AG04450 (cell line): ENCODE measurements at regions not wholly inside any gene's neighbourhood (a gene's known extent, or its start where the extent isn't known, plus 50 kb on each side); places are given as distances from the start of the nearest gene placed in this dataset.
A peak's percentile ranks its signal among the peaks of the same experiment; 100 is the strongest.

Experiments used
- CTCF ChIA-PET: fragments of 300-600, 350-600 bp; formaldehyde crosslinking; extraction: SDS; loops from one replicate; lab custom pipeline; 2022; ENCODE audit warnings: antibody characterized with exemption, inconsistent platforms; lab: Charles Lee
- POLR2A ChIA-PET: fragments of 350-600 bp; formaldehyde crosslinking; extraction: SDS; loops from one replicate; lab custom pipeline; 2021; ENCODE audit warnings: antibody characterized with exemption, inconsistent platforms; lab: Yijun Ruan, JAX
- DNase-seq: peaks from one replicate; pipeline ENCODE4 v3.0.0-alpha.2; 2011; ENCODE audit warnings: low read depth, low spot score
- H3K27ac ChIP-seq: one replicate; pipeline ENCODE4 v1.5.1; 2012; ENCODE audit warnings: low read depth, low read length, control low read depth
- H3K27me3 ChIP-seq: one replicate; pipeline ENCODE4 v1.6.0; 2012; ENCODE audit warnings: low read length; ENCODE audit not compliant: control insufficient read depth, insufficient read depth
- H3K4me3 ChIP-seq: 2 replicates; pipeline ENCODE4 v1.5.1; 2011; ENCODE audit warnings: mild to moderate bottlenecking, low read depth, low read length, control low read depth
- H3K9me3 ChIP-seq: 2 replicates; pipeline ENCODE4 v1.5.1; 2012; ENCODE audit warnings: low read length; ENCODE audit not compliant: control insufficient read depth, insufficient read depth
- TF ChIP-seq, protein P1 (sequence below): IDR thresholded peaks from 2 replicates; pipeline ENCODE4 v1.5.1; 2011; ENCODE audit warnings: low read depth, low read length, control low read depth, inconsistent platforms

DNA sequence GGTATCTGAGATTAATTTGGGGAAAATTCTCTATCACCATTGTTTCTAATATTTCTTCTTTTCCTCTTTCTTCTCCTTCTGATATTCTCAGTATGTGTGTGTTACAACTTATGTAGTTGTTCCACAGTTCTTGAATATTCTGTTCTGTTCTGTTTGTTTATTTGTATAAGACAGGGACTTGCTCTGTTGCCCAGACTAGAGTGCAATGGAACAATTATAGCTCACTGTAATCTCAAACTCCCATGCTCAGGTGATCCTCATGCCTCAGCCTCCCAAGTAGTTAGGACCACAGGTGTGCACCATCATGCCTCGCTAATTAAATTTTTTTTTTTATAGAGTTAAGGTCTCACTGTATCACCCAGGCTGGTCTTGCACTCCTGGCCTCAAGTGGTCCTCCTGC is 145.8 kb upstream of the TUT7 start:
- POLR2A ChIA-PET, result no interaction called here
- DNase-seq, result no peak
- peak overlapping the region; percentile 79 for H3K27ac ChIP-seq
- no peaks in the 10 kb centered on the region for H3K27me3 ChIP-seq
- H3K9me3 ChIP-seq, result no peaks in the 10 kb centered on the region
- TF ChIP-seq, protein P1, sequence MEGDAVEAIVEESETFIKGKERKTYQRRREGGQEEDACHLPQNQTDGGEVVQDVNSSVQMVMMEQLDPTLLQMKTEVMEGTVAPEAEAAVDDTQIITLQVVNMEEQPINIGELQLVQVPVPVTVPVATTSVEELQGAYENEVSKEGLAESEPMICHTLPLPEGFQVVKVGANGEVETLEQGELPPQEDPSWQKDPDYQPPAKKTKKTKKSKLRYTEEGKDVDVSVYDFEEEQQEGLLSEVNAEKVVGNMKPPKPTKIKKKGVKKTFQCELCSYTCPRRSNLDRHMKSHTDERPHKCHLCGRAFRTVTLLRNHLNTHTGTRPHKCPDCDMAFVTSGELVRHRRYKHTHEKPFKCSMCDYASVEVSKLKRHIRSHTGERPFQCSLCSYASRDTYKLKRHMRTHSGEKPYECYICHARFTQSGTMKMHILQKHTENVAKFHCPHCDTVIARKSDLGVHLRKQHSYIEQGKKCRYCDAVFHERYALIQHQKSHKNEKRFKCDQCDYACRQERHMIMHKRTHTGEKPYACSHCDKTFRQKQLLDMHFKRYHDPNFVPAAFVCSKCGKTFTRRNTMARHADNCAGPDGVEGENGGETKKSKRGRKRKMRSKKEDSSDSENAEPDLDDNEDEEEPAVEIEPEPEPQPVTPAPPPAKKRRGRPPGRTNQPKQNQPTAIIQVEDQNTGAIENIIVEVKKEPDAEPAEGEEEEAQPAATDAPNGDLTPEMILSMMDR, result no peak
- H3K4me3 ChIP-seq, result no peak overlapping the region
- CTCF ChIA-PET, result interaction anchor here (1.0 to 1.9 kb wide), 2 partner anchors 11 to 13 kb away, joined by 3 to 5 read pairs; no protein-coding TSS in a partner anchor

DNA sequence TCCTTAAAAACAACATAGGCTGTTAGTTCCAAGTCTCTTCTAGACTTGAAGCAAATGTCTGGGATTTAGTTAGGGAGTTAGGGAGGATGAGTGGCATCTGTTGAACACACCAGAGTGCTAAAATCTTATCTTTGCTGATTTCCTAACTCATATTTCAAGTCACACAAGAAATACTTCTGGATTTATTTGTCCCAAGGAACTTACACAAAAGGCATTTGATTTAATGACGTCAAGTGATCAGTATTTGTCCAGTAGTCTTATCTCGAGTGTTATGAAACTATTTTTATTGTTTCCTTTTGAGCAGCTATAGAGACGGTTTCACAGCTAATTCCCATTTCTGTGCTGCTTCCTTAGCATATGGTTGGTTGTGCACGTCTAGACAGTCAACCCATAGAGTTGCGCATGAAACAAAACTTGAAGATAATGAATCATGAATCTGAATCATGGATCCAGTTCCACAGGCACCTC is 140.5 kb upstream of the TUT7 start:
- H3K27ac ChIP-seq, result no peak overlapping the region
- H3K9me3 ChIP-seq, result no peaks in the 10 kb centered on the region
- TF ChIP-seq, protein P1, result no peak
- ChIA-PET CTCF (interaction anchor here (0.6 to 1.9 kb wide), 5 partner anchors 8 to 830 kb away, joined by 3 to 8 read pairs (median 3); no protein-coding TSS in a partner anchor), POLR2A (no interaction called here)
- no peak overlapping the region for H3K4me3 ChIP-seq
- no peaks in the 10 kb centered on the region for H3K27me3 ChIP-seq
- DNase-seq, result no peak

DNA sequence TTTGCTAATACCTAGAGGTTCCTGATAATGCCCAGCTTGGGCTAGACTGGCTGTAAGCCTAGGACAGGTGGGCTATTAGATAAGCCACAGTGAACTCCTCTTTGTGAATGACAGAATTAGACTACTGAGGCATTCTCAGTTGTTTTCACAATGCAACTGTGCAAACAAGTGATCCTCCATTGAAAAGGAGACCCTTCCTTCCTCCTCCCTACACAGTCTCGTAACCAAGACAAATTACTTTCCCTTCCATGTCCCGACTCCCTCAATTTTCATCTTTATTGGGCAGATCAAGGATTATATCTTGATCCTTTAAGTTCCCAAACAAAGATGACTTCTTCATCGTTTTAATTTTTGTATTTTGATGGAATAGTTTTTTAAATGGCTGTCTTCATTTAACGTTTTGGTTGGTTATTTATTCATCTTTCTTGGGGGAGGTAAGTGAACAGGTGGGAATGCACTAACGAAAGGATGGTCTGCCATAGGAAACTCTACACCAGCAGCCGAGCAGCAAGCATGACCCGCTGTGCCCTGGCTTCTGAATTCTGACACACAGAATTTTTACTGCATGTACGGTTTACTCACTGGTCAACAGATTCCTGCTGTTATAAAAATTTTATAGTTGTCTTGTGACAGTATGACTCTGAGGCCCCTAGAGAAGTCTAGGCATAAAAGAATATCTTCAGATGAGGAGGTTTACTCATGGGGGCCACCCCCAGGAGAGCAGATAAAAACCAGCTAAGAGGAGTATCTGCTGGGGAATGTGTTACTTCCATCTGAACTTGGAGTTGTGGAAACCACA is 137.5 kb upstream of the TUT7 start:
- Histone ChIP-seq H3K4me3 (no peak overlapping the region), H3K27ac (no peak overlapping the region), H3K9me3 (no peaks in the 10 kb centered on the region), H3K27me3 (no peaks in the 10 kb centered on the region)
- ChIA-PET POLR2A (no interaction called here), CTCF (interaction anchor here (2.1 kb wide), 1 partner anchor 456 kb away, joined by 8 read pairs; the partner anchor contains the start of gene GAS1)
- no peak for DNase-seq
- TF ChIP-seq, protein P1, result no peak

DNA sequence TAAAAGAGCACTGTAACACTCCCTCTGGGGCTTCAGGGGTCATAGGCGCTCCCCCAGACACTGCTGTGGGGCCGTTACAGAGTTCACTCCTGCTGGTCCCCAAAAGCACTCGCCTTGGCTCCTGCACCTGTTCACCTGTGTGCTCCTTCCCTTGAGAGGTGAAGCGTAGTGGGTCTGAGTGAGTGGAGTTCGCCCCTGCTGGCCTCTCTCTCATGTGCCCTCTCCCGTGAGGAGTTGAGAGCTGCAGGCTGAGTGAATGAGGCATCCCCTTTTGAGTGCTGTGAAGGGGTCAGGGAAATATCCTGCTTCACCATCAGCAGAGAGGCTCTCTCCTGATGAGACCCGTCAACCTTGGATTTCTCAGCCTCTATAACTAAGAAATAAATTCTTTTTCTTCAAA is 134.6 kb upstream of the TUT7 start:
- Histone ChIP-seq H3K27ac (no peak overlapping the region), H3K27me3 (no peaks in the 10 kb centered on the region), H3K9me3 (no peaks in the 10 kb centered on the region), H3K4me3 (no peak overlapping the region)
- TF ChIP-seq, protein P1, result no peak
- no peak for DNase-seq
- ChIA-PET POLR2A (no interaction called here), CTCF (interaction anchor here (1.2 to 4.6 kb wide), 7 partner anchors 62 to 836 kb away, joined by 3 to 60 read pairs (median 14); partner anchors contain the start of gene GAS1)

DNA sequence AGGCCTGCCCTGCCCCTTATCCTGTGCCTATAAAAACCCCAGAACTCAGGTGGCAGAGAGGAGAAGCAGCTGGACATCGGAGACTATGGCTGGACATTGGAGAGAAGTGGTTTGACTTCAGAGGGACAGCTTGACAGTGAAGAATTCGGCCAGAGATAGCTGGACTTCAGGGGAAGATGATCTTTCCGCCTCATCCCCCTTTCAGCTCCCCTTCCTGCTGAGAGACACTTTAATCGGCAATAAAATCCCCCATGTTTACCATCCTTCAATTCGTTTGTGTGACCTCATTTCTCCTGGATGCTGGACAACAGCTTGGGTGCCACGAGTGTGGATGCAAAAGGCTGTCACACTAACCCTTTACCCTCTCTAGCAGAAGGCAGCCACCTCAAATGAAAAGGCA is 134.1 kb upstream of the TUT7 start:
- CTCF ChIA-PET, result interaction anchor here (0.9 to 4.6 kb wide), 14 partner anchors 13 to 836 kb away, joined by 3 to 60 read pairs (median 4); partner anchors contain the start of gene GAS1
- H3K27ac ChIP-seq, result no peak overlapping the region
- POLR2A ChIA-PET, result no interaction called here
- no peaks in the 10 kb centered on the region for H3K27me3 ChIP-seq
- no peak overlapping the region for H3K4me3 ChIP-seq
- H3K9me3 ChIP-seq, result no peaks in the 10 kb centered on the region
- TF ChIP-seq, protein P1, result no peak
- DNase-seq, result no peak
